MG63 (cell line): ENCODE measurements at regions not wholly inside any gene's neighbourhood (a gene's known extent, or its start where the extent isn't known, plus 50 kb on each side); places are given as distances from the start of the nearest gene placed in this dataset.
A peak's percentile ranks its signal among the peaks of the same experiment; 100 is the strongest.

Source experiments
- DNase-seq: peaks from one replicate; pipeline ENCODE4 v3.0.0-alpha.2; 2020
- H3K27me3 ChIP-seq: fragments of 250-450 bp; sonication (Bioruptor Pico); 2 replicates; pipeline ENCODE4 v1.5.1; 2020; ENCODE audit warnings: mild to moderate bottlenecking, moderate library complexity
- H3K36me3 ChIP-seq: fragments of 250-450 bp; sonication (Bioruptor Pico); 2 replicates; pipeline ENCODE4 v1.5.1; 2020; ENCODE audit warnings: mild to moderate bottlenecking, moderate library complexity
- H3K4me3 ChIP-seq: fragments of 250-450 bp; sonication (Bioruptor Pico); 2 replicates; pipeline ENCODE4 v1.5.1; 2020; ENCODE audit warnings: mild to moderate bottlenecking, moderate library complexity
- H3K9me3 ChIP-seq: fragments of 250-450 bp; sonication (Bioruptor Pico); 2 replicates; pipeline ENCODE4 v1.5.1; 2020; ENCODE audit warnings: mild to moderate bottlenecking, moderate library complexity

DNA sequence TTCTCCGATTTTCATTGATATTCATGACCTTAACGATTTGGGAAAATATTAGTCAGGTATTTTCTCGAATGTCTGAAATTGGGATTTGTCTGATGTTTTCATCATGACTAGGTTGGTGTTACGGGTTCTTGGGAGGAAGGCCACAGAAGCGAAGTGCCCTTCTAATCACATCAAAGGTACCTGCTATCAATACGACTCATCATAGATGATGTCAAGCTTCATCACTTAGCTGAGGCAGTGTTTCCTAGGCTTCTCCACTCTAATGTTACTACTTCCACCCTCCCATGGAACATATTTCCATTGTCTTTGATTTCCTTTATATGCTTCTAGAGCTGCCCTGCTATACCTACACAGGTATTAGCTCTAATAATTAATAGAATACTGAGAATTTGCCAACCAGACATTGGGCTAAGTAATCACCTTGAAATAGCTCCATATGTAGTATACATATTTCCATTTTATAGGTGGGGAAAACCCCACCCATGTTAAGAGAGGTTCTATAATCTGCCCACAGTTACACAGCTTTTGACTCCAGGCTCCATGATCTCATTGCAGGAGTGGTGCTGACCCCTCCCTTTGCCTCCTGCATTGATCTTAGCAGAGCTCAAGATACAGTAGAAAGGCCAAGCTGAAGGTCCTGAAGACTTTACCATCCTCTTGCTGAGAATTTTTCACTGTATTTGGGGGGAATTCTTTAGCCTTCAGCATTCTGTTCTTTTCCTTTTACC lies 238.6 kb upstream of the ADAMTSL1 start:
- H3K27me3 ChIP-seq, result no peaks in the 10 kb centered on the region

DNA sequence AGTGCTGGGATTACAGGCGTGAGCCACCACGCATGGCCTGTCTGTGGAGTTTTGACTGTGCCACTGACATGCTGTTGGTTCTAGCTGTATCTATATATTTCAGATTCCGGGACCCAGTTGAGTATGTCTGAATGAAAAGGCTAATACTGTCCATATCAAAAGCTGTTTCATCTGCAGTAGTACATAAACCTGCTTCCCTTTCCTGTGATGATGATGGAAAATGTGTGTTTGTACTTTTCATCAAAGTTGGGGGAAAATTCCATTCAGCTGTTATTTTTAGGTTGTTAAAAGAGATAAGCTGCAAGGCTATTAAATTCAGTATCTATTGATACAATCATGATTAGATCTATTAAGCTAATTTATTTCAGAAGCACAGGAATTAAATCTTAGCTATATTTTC lies 237.6 kb upstream of the ADAMTSL1 start:
- H3K4me3 ChIP-seq, result no peak overlapping the region
- no peaks in the 10 kb centered on the region for H3K9me3 ChIP-seq
- no peaks in the 10 kb centered on the region for H3K36me3 ChIP-seq
- H3K27me3 ChIP-seq, result no peaks in the 10 kb centered on the region
- DNase-seq, result no peak

More for the DNA sequence above, 238.6 kb upstream of the ADAMTSL1 start:
- no peaks in the 10 kb centered on the region for H3K36me3 ChIP-seq
- no peaks in the 10 kb centered on the region for H3K9me3 ChIP-seq
- H3K4me3 ChIP-seq, result no peak overlapping the region
- DNase-seq, result no peak

- Histone ChIP-seq H3K27me3 (no peaks in the 10 kb centered on the region), H3K4me3 (no peak overlapping the region), H3K36me3 (no peaks in the 10 kb centered on the region), H3K9me3 (no peaks in the 10 kb centered on the region)
- no peak for DNase-seq
Observed at GRCh38 chr9:18237776-18238175, 236.2 kb upstream of the ADAMTSL1 start.

DNA sequence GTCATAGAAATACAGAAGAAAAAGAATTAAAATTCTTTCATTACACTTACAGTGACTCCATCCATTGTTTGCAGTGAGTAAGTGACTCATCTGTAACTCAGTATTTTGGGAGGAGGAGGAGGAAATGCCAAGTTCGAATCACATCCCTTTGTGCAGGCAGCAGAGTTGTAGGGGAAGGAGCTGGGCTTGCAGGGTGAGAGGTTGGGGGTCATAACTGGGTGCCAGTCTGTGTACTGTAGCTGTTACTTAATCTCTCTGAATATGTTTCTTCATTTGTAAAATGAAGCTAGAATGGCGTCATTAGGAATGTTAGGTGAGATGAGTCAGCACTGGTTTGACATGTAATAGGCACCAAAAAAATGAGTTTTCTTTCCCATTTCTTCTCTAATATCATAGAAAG lies 235.7 kb upstream of the ADAMTSL1 start:
- DNase-seq, result peak; percentile 81
- H3K4me3 ChIP-seq, result no peak overlapping the region

DNA sequence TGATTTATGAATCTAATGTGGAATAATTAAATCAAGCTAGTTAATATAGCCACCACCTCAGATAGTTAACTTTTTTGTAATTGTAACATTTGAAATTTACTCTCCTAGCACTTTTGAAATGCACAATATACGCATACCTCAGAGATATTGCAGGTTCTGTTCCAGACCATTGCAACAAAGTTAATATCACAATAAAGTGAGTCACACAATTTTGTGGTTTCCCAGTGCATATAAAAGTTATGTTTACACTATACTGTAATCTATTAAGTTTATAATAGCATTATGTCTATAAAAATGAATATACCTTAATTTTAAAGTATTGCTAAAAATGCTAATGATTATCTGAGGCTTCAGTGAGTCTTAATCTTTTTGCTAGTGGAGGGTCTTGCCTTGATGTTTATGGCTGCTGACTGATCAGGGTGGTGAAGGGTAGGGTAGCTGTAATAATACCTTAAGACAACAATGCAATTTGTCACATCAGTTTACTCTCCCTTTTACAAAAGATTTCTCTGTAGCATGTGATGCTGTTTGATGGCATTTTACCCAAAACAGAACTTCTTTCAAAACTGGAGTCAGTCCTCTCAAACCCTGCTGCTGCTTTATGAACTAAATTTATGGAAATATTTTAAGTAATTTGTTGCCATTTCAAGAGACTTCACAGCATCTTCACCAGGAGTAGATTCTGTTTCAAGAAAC lies 235.1 kb upstream of the ADAMTSL1 start:
- Histone ChIP-seq H3K27me3 (no peaks in the 10 kb centered on the region), H3K36me3 (no peaks in the 10 kb centered on the region), H3K4me3 (no peak overlapping the region), H3K9me3 (no peaks in the 10 kb centered on the region)
- DNase-seq, result no peak

More for the DNA sequence above, 235.7 kb upstream of the ADAMTSL1 start:
- H3K9me3 ChIP-seq, result no peaks in the 10 kb centered on the region
- H3K36me3 ChIP-seq, result no peaks in the 10 kb centered on the region
- no peaks in the 10 kb centered on the region for H3K27me3 ChIP-seq

- Histone ChIP-seq H3K27me3 (no peaks in the 10 kb centered on the region), H3K4me3 (no peak overlapping the region), H3K9me3 (no peaks in the 10 kb centered on the region), H3K36me3 (no peaks in the 10 kb centered on the region)
- DNase-seq, result no peak
Observed at GRCh38 chr9:18240213-18240612, 233.7 kb upstream of the ADAMTSL1 start.

GRCh38 chr9:18245911-18246310 lies 228.0 kb upstream of the ADAMTSL1 start:
- Histone ChIP-seq H3K9me3 (no peaks in the 10 kb centered on the region), H3K27me3 (no peaks in the 10 kb centered on the region), H3K36me3 (no peaks in the 10 kb centered on the region), H3K4me3 (no peak overlapping the region)
- DNase-seq, result no peak

DNA sequence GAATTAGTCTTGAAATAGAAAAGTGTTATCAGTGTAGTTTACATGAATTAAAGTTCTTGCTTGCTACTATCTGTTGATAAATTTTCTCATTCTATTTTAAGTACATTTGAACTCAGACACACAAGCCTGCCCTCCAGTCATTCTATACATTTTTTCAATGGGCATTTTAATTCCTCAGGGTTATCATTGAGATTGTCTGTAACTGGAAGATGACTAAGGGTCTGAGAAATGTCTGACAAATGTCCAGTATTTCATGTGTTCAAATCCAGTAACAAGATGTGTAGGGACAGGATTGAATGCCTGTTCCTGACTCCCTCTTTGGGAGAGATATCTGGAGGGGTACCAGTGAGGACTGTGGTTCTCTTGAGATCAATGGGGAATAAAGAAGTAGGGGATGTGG lies 223.9 kb upstream of the ADAMTSL1 start:
- H3K36me3 ChIP-seq, result no peaks in the 10 kb centered on the region
- no peak overlapping the region for H3K4me3 ChIP-seq
- no peaks in the 10 kb centered on the region for H3K9me3 ChIP-seq
- no peak for DNase-seq
- no peaks in the 10 kb centered on the region for H3K27me3 ChIP-seq

- Histone ChIP-seq H3K4me3 (no peak overlapping the region), H3K36me3 (no peaks in the 10 kb centered on the region), H3K27me3 (no peaks in the 10 kb centered on the region), H3K9me3 (no peaks in the 10 kb centered on the region)
- no peak for DNase-seq
Observed at GRCh38 chr9:18253950-18254349, 220.0 kb upstream of the ADAMTSL1 start.

DNA sequence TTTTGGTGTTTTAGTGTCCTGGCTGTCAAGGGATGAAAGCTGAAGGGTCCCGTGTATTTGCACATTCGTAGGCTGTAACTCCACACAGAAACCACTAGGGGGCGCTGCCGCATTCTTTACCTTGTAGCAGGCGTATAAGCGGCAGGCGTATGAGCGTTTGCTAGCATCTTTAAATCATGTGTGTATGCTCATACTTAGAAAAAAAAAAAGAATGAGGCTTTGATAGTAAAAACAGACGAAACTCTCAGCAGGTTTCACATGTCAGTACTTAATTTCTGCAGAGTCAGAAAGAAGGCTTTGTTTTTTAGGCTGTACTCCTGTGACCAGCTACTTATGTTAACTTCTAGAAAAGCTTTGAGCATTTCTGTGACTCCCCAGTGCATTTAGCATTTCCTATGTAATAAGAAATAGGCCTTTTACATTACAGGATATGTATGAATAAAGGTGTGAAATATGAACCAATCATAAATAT lies 218.8 kb upstream of the ADAMTSL1 start:
- peak; percentile 65 for DNase-seq
- Histone ChIP-seq H3K4me3 (no peak overlapping the region), H3K9me3 (no peaks in the 10 kb centered on the region), H3K27me3 (no peaks in the 10 kb centered on the region), H3K36me3 (no peaks in the 10 kb centered on the region)

- DNase-seq, result no peak
- H3K27me3 ChIP-seq, result no peaks in the 10 kb centered on the region
- H3K9me3 ChIP-seq, result no peaks in the 10 kb centered on the region
- H3K36me3 ChIP-seq, result no peaks in the 10 kb centered on the region
- H3K4me3 ChIP-seq, result no peak overlapping the region
Observed at GRCh38 chr9:18255747-18256146, 218.2 kb upstream of the ADAMTSL1 start.

- Histone ChIP-seq H3K36me3 (no peaks in the 10 kb centered on the region), H3K4me3 (no peak overlapping the region), H3K27me3 (no peaks in the 10 kb centered on the region), H3K9me3 (no peaks in the 10 kb centered on the region)
- DNase-seq, result peak; percentile 8
Observed at GRCh38 chr9:18256568-18256967, 217.4 kb upstream of the ADAMTSL1 start.

GRCh38 chr9:18260521-18260920 lies 213.4 kb upstream of the ADAMTSL1 start:
- Histone ChIP-seq H3K9me3 (no peaks in the 10 kb centered on the region), H3K36me3 (no peaks in the 10 kb centered on the region)
- peak; percentile 86 for DNase-seq

GRCh38 chr9:18261181-18261580 lies 212.8 kb upstream of the ADAMTSL1 start:
- H3K36me3 ChIP-seq, result no peaks in the 10 kb centered on the region
- no peak overlapping the region for H3K4me3 ChIP-seq
- no peak for DNase-seq
- H3K27me3 ChIP-seq, result no peaks in the 10 kb centered on the region
- no peaks in the 10 kb centered on the region for H3K9me3 ChIP-seq

More at GRCh38 chr9:18260521-18260920, 213.4 kb upstream of the ADAMTSL1 start:
- no peak overlapping the region for H3K4me3 ChIP-seq
- no peaks in the 10 kb centered on the region for H3K27me3 ChIP-seq

GRCh38 chr9:18263377-18263776 lies 210.6 kb upstream of the ADAMTSL1 start:
- Histone ChIP-seq H3K36me3 (no peaks in the 10 kb centered on the region), H3K4me3 (no peak overlapping the region), H3K27me3 (no peaks in the 10 kb centered on the region), H3K9me3 (no peaks in the 10 kb centered on the region)
- DNase-seq, result no peak

DNA sequence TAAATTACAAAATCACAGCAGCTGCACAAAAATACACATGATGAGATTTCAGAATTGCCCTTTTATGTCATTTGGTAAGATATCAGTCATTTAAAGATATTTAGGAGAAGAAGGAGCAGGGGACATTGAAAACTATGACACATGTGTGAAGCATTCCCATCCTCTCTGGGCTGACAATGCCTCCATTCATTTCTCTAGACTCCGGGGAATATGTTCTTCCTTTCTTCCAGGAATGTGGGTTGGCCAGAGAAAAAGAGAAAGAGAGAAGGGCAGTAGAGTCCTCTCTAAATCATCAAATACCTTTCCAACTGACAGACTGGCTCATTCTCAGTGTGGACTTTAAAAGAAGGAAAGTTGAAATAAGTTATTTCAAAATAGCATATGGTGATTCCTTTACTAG lies 205.6 kb upstream of the ADAMTSL1 start:
- DNase-seq, result no peak
- Histone ChIP-seq H3K9me3 (peaks cover 2% of the 10 kb centered on the region; the same call in 1 of the 2 replicates), H3K27me3 (no peaks in the 10 kb centered on the region), H3K36me3 (no peaks in the 10 kb centered on the region), H3K4me3 (no peak overlapping the region)

- H3K9me3 ChIP-seq, result peaks cover 2% of the 10 kb centered on the region; the same call in 1 of the 2 replicates
- H3K4me3 ChIP-seq, result no peak overlapping the region
- DNase-seq, result no peak
- H3K27me3 ChIP-seq, result no peaks in the 10 kb centered on the region
- H3K36me3 ChIP-seq, result no peaks in the 10 kb centered on the region
Observed at GRCh38 chr9:18269561-18269960, 204.4 kb upstream of the ADAMTSL1 start.

- Histone ChIP-seq H3K4me3 (no peak overlapping the region), H3K9me3 (peaks cover 2% of the 10 kb centered on the region), H3K27me3 (no peaks in the 10 kb centered on the region), H3K36me3 (no peaks in the 10 kb centered on the region)
- no peak for DNase-seq
Observed at GRCh38 chr9:18274693-18275092, 199.3 kb upstream of the ADAMTSL1 start.
